CD4-positive, alpha-beta T cell treated with Interleukin-6 for 4 hours (primary cell): ENCODE measurements at regions not wholly inside any gene's neighbourhood (a gene's known extent, or its start where the extent isn't known, plus 50 kb on each side); places are given as distances from the start of the nearest gene placed in this dataset.
"Not testable (repeated sequence)": the region's sequence is repeated elsewhere in the genome, so short reads cannot be mapped to it uniquely, and the experiment has no call there.

ENCODE experiments used
- DNase-seq: peaks from one replicate; pipeline ENCODE4 v3.0.0-alpha.2; 2020; ENCODE audit warnings: mixed read lengths

DNA sequence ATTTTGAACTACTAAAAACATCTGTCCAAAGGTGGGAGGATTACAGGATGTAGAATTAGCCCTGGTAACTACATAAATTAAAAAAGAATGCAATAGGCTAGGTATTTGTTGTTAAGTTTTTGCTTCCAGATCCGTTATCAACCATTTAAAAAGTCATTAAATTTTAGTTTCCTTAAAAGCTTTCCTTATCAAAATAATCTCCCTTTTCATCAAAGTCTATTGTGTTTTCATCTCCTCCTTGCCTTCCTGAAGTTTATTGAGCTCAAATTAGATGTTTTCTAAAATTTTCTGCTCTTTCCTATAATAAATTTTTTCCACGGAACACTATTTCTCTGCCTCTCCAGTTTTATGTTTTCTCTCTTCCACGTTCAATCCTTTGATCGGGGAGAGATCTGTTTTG is 108.6 kb downstream of the MEX3B start:
- no peak for DNase-seq

- no peak for DNase-seq
Measured at GRCh38 chr15:81930582-81931369, 115.0 kb downstream of the MEX3B start.

GRCh38 chr15:81929557-81929956 is 116.3 kb downstream of the MEX3B start:
- DNase-seq, result no peak

GRCh38 chr15:81926981-81927380 is 118.8 kb downstream of the MEX3B start:
- no peak for DNase-seq

DNA sequence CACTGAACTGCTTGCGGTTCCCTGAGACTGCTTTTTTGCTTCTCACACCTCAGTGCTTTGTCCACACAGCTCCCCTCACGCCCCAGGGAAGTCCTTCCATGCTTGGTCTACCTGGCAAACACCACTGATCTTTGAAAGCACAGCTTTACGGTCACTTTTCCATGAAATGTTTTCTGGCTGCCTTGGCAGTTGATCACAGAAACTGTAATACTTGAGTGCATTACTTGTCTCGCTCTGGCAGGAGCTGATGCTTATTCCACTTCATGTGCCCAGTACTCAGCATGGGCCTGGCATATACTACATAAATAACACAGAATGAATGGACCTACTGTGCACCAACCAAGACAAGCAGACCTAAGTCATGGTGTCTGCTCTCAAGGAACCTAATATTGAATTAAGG is 121.1 kb downstream of the MEX3B start:
- DNase-seq, result no peak

DNA sequence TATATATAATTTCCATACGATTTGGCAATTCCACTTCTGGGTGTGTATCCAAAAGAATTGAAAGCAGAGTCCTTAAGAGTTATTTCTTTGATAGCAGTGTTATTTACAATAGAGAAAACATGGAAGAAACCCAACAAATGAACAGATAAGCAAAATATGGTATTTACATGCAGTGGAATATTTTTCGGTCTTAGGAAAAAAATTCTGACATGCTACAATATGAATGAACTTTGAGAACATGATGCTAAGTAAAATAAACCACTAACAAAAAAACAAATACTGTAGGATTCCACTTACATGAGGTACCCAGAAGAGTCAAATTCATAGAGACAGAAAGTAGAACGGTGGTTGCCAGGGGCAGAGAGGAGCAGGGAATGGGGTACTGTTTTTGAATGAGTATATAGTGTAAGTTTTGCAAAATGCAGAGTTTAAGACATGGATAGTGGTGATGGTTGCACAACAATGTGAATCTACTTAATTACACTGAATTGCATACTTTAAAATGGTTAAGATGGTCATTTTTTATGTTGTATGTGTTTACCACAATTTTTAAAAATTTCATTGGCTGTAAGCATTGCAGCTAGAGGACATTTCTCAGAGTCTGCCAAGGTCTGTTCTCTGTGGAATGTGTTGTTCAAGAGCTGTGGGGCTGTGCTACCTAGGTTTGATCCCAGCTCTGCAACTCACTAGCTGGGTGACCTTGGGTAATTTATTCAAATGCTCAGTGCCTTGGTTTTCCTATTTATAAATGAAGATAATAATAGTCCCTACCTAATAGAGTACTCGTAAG is 122.1 kb downstream of the MEX3B start:
- no peak for DNase-seq

GRCh38 chr15:81922143-81922542 is 123.7 kb downstream of the MEX3B start:
- DNase-seq, result no peak

- no peak for DNase-seq
Measured at GRCh38 chr15:81921163-81921562, 124.7 kb downstream of the MEX3B start.

DNA sequence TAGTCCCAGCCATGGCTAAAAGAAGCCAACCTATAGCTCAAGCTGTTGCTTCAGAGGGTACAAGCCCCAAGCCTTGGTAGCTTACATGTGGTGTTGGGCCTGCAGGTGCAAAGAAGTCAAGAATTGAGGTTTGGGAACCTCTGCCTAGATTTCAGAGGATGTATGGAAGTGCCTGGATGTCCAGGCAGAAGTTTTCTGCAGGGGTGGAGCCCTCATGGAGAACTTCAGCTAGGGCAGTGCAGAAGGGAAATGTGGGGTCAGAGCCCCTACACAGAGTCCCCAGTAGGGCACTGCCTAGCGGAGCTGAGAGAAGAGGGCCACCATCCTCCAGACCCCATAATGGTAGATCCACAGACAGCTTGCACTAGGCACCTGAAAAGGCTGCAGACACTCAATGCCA is 127.1 kb downstream of the MEX3B start:
- not testable (repeated sequence) for DNase-seq

GRCh38 chr15:81916451-81916850 is 129.4 kb downstream of the MEX3B start:
- DNase-seq, result no peak

DNA sequence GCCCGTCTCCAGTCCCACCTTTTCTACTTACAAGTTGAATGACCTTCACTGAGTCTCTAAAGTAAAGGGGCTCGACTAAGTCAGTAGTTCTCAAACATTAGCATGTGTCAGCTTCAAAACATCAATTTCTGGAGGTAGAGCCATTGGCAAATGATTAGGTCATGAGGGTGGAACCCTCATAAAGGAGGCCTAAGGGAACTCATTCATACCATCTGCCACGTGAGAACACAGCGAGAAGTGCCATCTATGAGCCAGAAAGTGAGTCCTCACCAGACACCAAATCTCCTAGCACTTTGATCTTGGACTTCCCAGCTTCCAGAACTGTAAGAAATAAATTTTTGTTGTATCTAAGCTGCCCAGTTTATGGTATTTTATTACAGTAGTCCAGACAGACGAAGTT is 129.8 kb downstream of the MEX3B start:
- no peak for DNase-seq

GRCh38 chr15:81914734-81915256 is 131.0 kb downstream of the MEX3B start:
- no peak for DNase-seq

- no peak for DNase-seq
Measured at GRCh38 chr15:81914333-81914732, 131.5 kb downstream of the MEX3B start.

- no peak for DNase-seq
Measured at GRCh38 chr15:81911022-81911971, 134.5 kb downstream of the MEX3B start.

GRCh38 chr15:81910355-81911021 is 135.3 kb downstream of the MEX3B start:
- DNase-seq, result no peak

GRCh38 chr15:81909011-81909358 is 136.8 kb downstream of the MEX3B start:
- no peak for DNase-seq

DNA sequence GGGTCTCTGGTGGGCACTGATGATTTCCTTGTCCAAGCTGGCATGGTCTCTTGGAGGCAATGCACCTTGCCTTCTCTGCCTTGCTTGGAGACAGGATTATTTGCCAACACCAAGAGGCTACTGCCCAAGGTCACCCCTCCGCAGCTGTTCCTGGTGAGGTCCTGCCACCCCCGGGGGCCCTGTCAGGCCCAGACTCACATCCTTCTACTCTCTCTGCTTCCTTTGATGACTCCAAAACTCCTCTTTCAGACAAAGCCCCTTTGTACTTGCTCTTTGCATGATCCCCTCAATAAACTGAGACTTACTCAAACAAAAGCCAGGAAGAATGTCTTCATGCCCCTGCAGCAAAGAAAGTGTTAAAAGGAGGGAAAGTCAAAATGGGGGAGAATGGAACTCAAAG is 137.7 kb downstream of the MEX3B start:
- DNase-seq, result no peak

DNA sequence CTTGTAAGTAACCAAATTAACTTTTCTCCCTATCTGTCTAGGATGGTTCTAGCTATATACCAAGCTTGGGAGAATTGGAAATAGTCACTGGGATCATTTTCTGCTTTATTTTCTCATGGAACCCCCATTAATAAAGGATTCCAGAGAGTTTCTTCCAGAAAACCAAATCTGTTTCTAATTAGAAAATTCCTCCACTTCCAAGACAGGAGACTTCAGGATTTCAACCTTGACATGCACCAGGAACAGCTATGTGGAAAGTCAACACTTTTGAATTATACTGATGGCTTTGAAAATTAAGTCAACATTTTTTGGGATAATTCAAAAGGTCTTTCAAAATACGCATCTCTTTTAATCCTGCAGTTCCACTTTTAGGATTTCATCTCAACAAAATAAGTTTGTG is 138.3 kb downstream of the MEX3B start:
- no peak for DNase-seq

- no peak for DNase-seq
Measured at GRCh38 chr15:81905889-81906288, 139.9 kb downstream of the MEX3B start.

- DNase-seq, result no peak
Measured at GRCh38 chr15:81901319-81901718, 144.5 kb downstream of the MEX3B start.

GRCh38 chr15:81899730-81900129 is 146.1 kb downstream of the MEX3B start:
- DNase-seq, result no peak

DNA sequence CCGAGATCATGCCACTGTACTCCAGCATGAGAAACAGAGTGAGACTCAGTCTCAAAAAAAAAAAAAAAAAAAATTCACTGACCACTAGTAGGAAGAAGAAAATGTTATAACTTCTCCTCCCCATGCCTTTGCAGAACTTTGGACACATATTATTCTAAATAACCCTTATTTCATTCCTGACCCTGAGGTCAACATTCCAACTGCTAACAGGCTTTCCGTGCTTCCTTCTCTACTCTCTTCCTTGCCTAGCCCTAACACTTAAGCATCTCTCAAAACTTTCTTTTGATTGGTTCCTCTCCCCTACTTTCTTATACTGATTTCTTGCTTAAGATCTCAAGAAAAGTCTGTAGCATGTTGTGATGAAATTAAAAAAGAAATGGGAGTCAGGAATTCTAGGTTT is 146.8 kb downstream of the MEX3B start:
- no peak for DNase-seq
